ENCODE measurements at regions not wholly inside any gene's neighbourhood (a gene's known extent, or its start where the extent isn't known, plus 50 kb on each side); places are given as distances from the start of the nearest gene placed in this dataset.

DNA sequence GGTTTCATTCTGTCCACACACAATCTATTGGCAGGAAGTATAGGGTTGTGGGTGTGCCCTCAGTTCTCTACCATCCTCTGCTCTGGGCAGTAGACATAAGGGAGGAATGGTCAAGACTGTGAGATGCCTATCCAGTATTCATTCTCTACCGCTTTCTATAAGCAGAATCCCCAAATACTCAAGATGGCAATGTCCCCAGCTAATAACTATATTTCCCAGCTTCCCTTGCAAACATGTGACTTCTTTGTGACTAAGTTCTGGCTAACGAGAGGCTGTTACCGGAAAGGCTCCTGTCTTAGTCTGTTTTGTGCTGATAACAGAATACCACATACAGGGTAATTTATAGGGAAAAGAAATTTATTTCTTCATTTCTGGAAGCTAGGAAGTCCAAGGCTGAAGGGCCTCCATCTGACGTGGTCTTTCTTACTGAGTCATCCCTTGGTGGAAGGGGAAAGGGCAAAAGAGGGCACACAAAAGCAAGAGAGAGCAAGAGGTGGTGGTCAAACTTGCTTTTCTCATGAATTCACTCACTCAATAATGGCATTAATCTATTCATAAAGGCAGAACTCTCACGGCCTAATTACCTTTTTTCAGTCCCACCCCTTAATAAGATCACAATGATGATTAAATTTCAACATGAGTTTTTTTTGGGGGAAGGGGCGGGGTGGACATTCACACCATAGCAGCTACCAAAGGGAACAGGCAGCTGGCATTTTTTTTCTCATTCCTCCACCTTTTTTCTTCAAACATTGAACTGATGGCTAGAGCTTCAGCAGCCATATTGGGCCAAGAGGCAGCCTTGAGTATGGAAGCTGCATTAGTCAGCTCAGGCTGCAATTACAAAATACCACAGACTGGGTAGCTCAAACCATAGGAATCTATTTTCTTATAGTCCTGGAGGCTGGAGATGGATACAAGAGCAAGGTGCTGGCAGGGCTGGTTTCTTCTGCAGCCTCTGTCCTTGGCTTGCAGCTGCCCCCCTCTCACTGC, 109.7 kb upstream of the OR9Q1 start:
- Histone ChIP-seq H3K36me3 (ENCODE audit: control insufficient read depth in 1 of 2, insufficient read depth in 2 of 2, low read length in 2 of 2) (no peaks in the 10 kb centered on the region), H3K9me3 (ENCODE audit: control insufficient read depth in 1 of 2, low read length in 2 of 2) (no peaks in the 10 kb centered on the region), H3K27me3 (ENCODE audit: control insufficient read depth in 1 of 2, insufficient read depth in 2 of 2, low read length in 2 of 2) (no peaks in the 10 kb centered on the region), H3K4me1 (ENCODE audit: control insufficient read depth in 1 of 2, insufficient read depth in 2 of 2, low read length in 2 of 2) (no peaks in the 10 kb centered on the region), H3K27ac (ENCODE audit: low read depth, low read length) (no peak overlapping the region), H3K9ac (ENCODE audit: low read depth in 1 of 2, low read length in 2 of 2) (no peak overlapping the region), H3K4me3 (ENCODE audit: low read depth in 1 of 2, low read length in 2 of 2) (no peak overlapping the region)

DNA sequence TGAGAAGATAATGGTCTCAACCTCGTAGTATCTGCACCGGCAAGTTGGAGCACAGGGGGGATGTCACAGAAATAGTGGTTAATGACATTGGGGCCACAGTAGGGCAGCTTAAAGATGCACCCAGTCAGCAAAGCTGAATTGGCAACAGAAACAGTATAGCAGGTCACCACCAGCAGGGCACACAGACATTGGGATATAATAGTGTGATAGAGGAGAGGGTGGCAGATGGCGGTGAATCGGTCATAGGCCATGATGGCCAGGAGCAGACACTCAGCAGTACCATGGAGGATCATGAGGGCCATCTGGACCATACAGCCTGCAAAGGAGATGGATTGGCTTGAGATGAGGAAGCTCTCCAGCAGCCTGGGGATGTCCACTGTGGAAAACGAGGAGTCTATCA, 106.0 kb upstream of the OR9Q1 start:
- H3K27ac ChIP-seq (ENCODE audit: low read depth, low read length), result no peak overlapping the region
- no peaks in the 10 kb centered on the region for H3K9me3 ChIP-seq (ENCODE audit: control insufficient read depth in 1 of 2, low read length in 2 of 2)
- H3K4me3 ChIP-seq (ENCODE audit: low read depth in 1 of 2, low read length in 2 of 2), result no peak overlapping the region
- no peak overlapping the region for H3K9ac ChIP-seq (ENCODE audit: low read depth in 1 of 2, low read length in 2 of 2)
- no peaks in the 10 kb centered on the region for H3K36me3 ChIP-seq (ENCODE audit: control insufficient read depth in 1 of 2, insufficient read depth in 2 of 2, low read length in 2 of 2)
- H3K27me3 ChIP-seq (ENCODE audit: control insufficient read depth in 1 of 2, insufficient read depth in 2 of 2, low read length in 2 of 2), result no peaks in the 10 kb centered on the region
- H3K4me1 ChIP-seq (ENCODE audit: control insufficient read depth in 1 of 2, insufficient read depth in 2 of 2, low read length in 2 of 2), result no peaks in the 10 kb centered on the region

DNA sequence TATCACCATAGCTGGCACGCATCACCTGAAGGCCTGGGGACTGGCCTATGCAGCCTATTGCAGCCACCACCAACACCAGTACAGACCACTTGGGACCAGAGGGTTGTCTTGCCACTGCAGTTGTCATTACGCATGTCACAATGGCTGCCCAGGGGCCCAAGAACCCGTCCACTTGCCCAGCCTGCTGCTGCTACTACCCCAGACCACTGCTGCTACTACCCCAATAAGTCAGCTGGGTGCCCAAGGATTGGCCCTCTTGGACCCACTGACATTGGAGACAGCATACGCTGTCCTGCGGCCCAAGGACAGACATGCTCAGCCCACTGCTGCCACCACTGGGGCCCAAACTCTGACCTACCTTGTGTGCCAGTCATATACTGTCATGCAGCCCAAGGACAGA, 102.7 kb upstream of the OR9Q1 start:
- Histone ChIP-seq H3K27me3 (ENCODE audit: control insufficient read depth in 1 of 2, insufficient read depth in 2 of 2, low read length in 2 of 2) (no peaks in the 10 kb centered on the region), H3K9ac (ENCODE audit: low read depth in 1 of 2, low read length in 2 of 2) (no peak overlapping the region), H3K9me3 (ENCODE audit: control insufficient read depth in 1 of 2, low read length in 2 of 2) (no peaks in the 10 kb centered on the region), H3K4me3 (ENCODE audit: low read depth in 1 of 2, low read length in 2 of 2) (no peak overlapping the region), H3K36me3 (ENCODE audit: control insufficient read depth in 1 of 2, insufficient read depth in 2 of 2, low read length in 2 of 2) (no peaks in the 10 kb centered on the region), H3K4me1 (ENCODE audit: control insufficient read depth in 1 of 2, insufficient read depth in 2 of 2, low read length in 2 of 2) (no peaks in the 10 kb centered on the region), H3K27ac (ENCODE audit: low read depth, low read length) (no peak overlapping the region)

DNA sequence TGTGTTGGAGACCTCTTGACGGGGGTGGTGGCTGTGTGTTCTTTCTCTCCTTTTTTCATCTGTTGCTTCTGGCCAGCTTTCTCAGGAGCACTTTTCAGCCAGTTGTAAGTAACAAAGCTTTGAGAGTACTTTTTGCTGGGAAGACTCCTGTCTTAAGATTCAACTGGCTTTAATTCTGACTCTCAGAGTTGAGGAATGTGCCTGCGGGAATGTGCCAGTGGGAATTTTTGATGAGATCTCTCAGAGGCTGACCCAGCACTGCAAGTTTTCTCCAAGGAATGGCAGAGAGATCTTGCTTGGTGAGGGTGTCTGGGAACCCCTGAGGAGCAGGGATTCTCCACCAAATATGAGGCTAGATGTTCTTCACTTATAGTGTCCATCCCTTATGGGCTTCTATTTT, 91.6 kb upstream of the OR9Q1 start:
- no peaks in the 10 kb centered on the region for H3K4me1 ChIP-seq (ENCODE audit: control insufficient read depth in 1 of 2, insufficient read depth in 2 of 2, low read length in 2 of 2)
- H3K9me3 ChIP-seq (ENCODE audit: control insufficient read depth in 1 of 2, low read length in 2 of 2), result no peaks in the 10 kb centered on the region
- H3K27ac ChIP-seq (ENCODE audit: low read depth, low read length), result no peak overlapping the region
- no peak overlapping the region for H3K9ac ChIP-seq (ENCODE audit: low read depth in 1 of 2, low read length in 2 of 2)
- no peaks in the 10 kb centered on the region for H3K27me3 ChIP-seq (ENCODE audit: control insufficient read depth in 1 of 2, insufficient read depth in 2 of 2, low read length in 2 of 2)
- H3K36me3 ChIP-seq (ENCODE audit: control insufficient read depth in 1 of 2, insufficient read depth in 2 of 2, low read length in 2 of 2), result no peaks in the 10 kb centered on the region
- no peak overlapping the region for H3K4me3 ChIP-seq (ENCODE audit: low read depth in 1 of 2, low read length in 2 of 2)

DNA sequence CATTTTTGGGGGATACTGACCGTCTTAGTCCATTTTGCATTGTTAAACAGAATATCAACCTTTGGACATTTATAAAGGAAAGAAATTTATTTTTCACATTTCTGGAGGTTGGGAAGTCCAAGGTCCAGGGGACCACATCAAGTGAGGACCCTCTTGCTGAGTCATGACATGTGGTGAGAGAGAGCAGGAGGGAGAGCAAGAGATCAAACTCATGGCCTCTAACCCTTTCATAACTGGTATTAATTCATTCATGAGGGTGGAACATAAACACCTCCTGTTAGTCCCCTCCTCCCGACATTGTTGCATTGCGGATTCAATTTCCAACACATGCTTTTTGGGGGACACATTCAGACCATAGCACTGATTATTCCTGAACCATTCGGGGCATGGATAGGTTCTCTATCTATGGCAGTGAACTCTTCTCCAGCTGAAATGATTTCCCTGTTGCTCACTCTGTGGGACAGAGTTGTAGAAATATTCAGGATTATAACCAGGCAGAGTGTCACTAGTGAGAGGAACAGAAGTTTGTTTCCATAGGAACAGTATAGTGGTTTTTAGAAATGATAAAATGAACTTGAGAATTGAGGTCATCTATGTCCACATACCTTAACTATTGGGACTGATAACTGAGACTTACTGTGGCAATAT, 88.2 kb upstream of the OR9Q1 start:
- no peak overlapping the region for H3K4me3 ChIP-seq (ENCODE audit: low read depth in 1 of 2, low read length in 2 of 2)
- no peaks in the 10 kb centered on the region for H3K36me3 ChIP-seq (ENCODE audit: control insufficient read depth in 1 of 2, insufficient read depth in 2 of 2, low read length in 2 of 2)
- H3K27me3 ChIP-seq (ENCODE audit: control insufficient read depth in 1 of 2, insufficient read depth in 2 of 2, low read length in 2 of 2), result no peaks in the 10 kb centered on the region
- no peak overlapping the region for H3K9ac ChIP-seq (ENCODE audit: low read depth in 1 of 2, low read length in 2 of 2)
- no peaks in the 10 kb centered on the region for H3K4me1 ChIP-seq (ENCODE audit: control insufficient read depth in 1 of 2, insufficient read depth in 2 of 2, low read length in 2 of 2)
- no peaks in the 10 kb centered on the region for H3K9me3 ChIP-seq (ENCODE audit: control insufficient read depth in 1 of 2, low read length in 2 of 2)
- no peak overlapping the region for H3K27ac ChIP-seq (ENCODE audit: low read depth, low read length)

DNA sequence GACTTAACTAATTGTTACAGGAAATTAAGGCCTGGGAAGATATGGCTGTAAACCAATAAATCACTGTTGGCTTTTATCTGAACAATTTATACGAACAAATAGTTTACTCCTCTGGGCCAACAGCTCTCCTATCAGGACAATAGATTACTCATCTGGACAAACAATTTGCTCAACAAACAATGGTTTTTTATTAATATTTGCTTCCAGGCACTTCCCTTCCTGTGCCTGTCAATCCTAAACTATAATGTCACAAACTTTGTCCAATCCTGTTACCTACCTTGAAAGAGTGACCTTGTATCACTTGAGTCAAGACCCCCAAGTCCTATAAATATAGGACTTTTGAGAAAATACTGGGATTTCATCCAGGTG, 87.6 kb upstream of the OR9Q1 start:
- no peak overlapping the region for H3K4me3 ChIP-seq (ENCODE audit: low read depth in 1 of 2, low read length in 2 of 2)
- H3K27me3 ChIP-seq (ENCODE audit: control insufficient read depth in 1 of 2, insufficient read depth in 2 of 2, low read length in 2 of 2), result no peaks in the 10 kb centered on the region
- H3K9me3 ChIP-seq (ENCODE audit: control insufficient read depth in 1 of 2, low read length in 2 of 2), result no peaks in the 10 kb centered on the region
- no peak overlapping the region for H3K9ac ChIP-seq (ENCODE audit: low read depth in 1 of 2, low read length in 2 of 2)
- H3K4me1 ChIP-seq (ENCODE audit: control insufficient read depth in 1 of 2, insufficient read depth in 2 of 2, low read length in 2 of 2), result no peaks in the 10 kb centered on the region
- no peak overlapping the region for H3K27ac ChIP-seq (ENCODE audit: low read depth, low read length)
- no peaks in the 10 kb centered on the region for H3K36me3 ChIP-seq (ENCODE audit: control insufficient read depth in 1 of 2, insufficient read depth in 2 of 2, low read length in 2 of 2)

DNA sequence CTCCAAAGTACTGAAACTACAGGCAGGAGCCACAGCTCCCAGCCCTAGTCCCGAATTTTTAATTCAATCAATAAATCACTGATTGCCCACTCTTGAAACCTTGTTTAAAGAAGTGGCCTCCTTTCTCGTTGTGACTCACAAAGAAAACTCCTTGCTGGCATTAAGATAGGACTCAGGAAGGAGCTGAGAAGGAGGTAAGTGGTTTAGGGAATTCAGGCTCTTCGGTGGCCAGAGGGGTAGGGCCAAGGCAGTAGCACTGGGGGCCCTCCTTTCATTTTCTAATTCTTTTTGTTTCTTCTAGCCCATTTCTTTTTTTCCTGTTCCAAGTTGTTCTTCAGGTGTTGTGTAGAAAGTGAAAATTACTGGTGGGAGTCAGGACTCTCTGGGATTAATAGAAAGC, 86.2 kb upstream of the OR9Q1 start:
- Histone ChIP-seq H3K4me3 (ENCODE audit: low read depth in 1 of 2, low read length in 2 of 2) (no peak overlapping the region), H3K27me3 (ENCODE audit: control insufficient read depth in 1 of 2, insufficient read depth in 2 of 2, low read length in 2 of 2) (no peaks in the 10 kb centered on the region), H3K36me3 (ENCODE audit: control insufficient read depth in 1 of 2, insufficient read depth in 2 of 2, low read length in 2 of 2) (no peaks in the 10 kb centered on the region), H3K9me3 (ENCODE audit: control insufficient read depth in 1 of 2, low read length in 2 of 2) (no peaks in the 10 kb centered on the region), H3K4me1 (ENCODE audit: control insufficient read depth in 1 of 2, insufficient read depth in 2 of 2, low read length in 2 of 2) (no peaks in the 10 kb centered on the region), H3K9ac (ENCODE audit: low read depth in 1 of 2, low read length in 2 of 2) (no peak overlapping the region), H3K27ac (ENCODE audit: low read depth, low read length) (no peak overlapping the region)

DNA sequence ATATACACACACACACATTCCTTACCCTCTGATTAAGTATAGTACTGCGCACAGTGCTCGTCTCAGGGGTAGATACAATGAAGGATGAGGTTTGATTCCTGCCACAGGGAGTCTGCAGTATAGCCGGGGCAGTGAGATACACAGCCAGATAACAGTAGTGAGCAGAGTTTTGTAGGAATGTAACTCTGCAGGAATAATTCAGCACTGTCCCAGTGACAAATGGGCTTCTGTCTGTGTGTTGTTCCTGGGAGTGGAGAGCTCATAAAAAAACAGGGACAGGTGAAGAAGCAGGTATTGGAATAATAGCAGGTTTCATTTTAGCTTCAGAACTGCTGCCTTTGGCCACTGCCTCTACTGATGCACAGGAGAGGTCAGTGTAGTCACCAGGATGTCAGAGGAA, 85.3 kb upstream of the OR9Q1 start:
- Histone ChIP-seq H3K27me3 (ENCODE audit: control insufficient read depth in 1 of 2, insufficient read depth in 2 of 2, low read length in 2 of 2) (no peaks in the 10 kb centered on the region), H3K4me3 (ENCODE audit: low read depth in 1 of 2, low read length in 2 of 2) (no peak overlapping the region), H3K9me3 (ENCODE audit: control insufficient read depth in 1 of 2, low read length in 2 of 2) (no peaks in the 10 kb centered on the region), H3K9ac (ENCODE audit: low read depth in 1 of 2, low read length in 2 of 2) (no peak overlapping the region), H3K36me3 (ENCODE audit: control insufficient read depth in 1 of 2, insufficient read depth in 2 of 2, low read length in 2 of 2) (no peaks in the 10 kb centered on the region), H3K27ac (ENCODE audit: low read depth, low read length) (no peak overlapping the region), H3K4me1 (ENCODE audit: control insufficient read depth in 1 of 2, insufficient read depth in 2 of 2, low read length in 2 of 2) (no peaks in the 10 kb centered on the region)

DNA sequence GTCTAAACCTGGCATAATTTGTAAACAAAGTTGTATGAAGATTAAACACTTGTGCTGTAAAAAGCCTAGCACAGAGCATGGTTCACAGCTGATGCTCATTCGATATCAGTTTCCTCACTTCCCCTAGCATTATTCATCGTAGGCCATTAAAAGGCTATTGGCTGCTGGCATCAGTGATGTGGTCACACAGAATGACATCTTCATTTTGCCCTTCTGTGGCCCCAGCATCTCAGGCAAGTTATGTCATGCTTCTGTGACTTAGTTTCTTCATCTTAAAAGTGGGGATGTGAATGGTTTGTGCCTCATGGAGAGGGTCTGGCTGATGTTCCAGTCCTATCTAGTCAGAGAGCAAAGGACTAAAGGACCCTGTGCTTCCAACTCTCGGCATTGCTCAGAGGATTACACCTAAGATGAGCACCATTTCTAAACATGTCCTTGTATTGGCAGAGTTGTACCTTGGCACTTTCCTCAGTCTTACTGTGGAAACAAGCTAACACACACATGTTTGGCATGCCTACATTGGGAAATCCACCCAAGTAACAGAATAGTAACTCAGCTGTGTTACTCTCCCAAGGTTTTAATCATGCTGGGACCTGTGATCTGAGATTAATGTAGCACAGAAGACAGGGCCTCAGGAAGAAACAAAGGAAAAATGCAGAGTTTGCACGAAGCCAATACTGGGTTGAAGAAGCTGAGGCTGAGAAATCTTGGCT, 83.5 kb upstream of the OR9Q1 start:
- Histone ChIP-seq H3K27me3 (ENCODE audit: control insufficient read depth in 1 of 2, insufficient read depth in 2 of 2, low read length in 2 of 2) (no peaks in the 10 kb centered on the region), H3K27ac (ENCODE audit: low read depth, low read length) (no peak overlapping the region), H3K9ac (ENCODE audit: low read depth in 1 of 2, low read length in 2 of 2) (no peak overlapping the region), H3K4me1 (ENCODE audit: control insufficient read depth in 1 of 2, insufficient read depth in 2 of 2, low read length in 2 of 2) (no peaks in the 10 kb centered on the region), H3K9me3 (ENCODE audit: control insufficient read depth in 1 of 2, low read length in 2 of 2) (no peaks in the 10 kb centered on the region), H3K36me3 (ENCODE audit: control insufficient read depth in 1 of 2, insufficient read depth in 2 of 2, low read length in 2 of 2) (no peaks in the 10 kb centered on the region), H3K4me3 (ENCODE audit: low read depth in 1 of 2, low read length in 2 of 2) (no peak overlapping the region)

DNA sequence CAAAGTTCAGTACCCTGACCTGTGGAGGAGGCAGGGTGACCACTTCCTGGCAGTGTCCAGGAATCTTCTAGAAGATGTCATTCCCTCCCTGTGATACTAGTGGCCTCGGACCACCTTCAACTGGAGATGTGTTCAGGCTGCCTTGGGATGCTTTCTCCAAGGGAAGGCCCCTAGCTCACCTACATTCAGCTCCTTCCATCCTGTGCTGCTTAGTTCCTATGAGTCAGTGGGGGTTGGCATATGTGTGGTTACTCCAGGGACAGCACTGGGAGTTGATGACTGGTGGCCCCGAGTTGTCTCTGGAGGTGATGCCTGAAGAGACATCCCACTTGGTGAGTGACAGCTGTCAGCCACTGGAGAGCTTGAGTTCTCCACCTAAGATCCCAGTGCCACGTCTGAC, 81.8 kb upstream of the OR9Q1 start:
- Histone ChIP-seq H3K27me3 (ENCODE audit: control insufficient read depth in 1 of 2, insufficient read depth in 2 of 2, low read length in 2 of 2) (no peaks in the 10 kb centered on the region), H3K27ac (ENCODE audit: low read depth, low read length) (no peak overlapping the region), H3K4me1 (ENCODE audit: control insufficient read depth in 1 of 2, insufficient read depth in 2 of 2, low read length in 2 of 2) (no peaks in the 10 kb centered on the region), H3K36me3 (ENCODE audit: control insufficient read depth in 1 of 2, insufficient read depth in 2 of 2, low read length in 2 of 2) (no peaks in the 10 kb centered on the region), H3K4me3 (ENCODE audit: low read depth in 1 of 2, low read length in 2 of 2) (no peak overlapping the region), H3K9me3 (ENCODE audit: control insufficient read depth in 1 of 2, low read length in 2 of 2) (no peaks in the 10 kb centered on the region), H3K9ac (ENCODE audit: low read depth in 1 of 2, low read length in 2 of 2) (no peak overlapping the region)

Data from duodenal mucosa (tissue), 2 donors.